Jurkat, Clone E6-1 (cell line): ENCODE measurements at regions not wholly inside any gene's neighbourhood (a gene's known extent, or its start where the extent isn't known, plus 50 kb on each side); places are given as distances from the start of the nearest gene placed in this dataset.

Source experiments
- DNase-seq: peaks from one replicate; pipeline ENCODE4 v3.0.0-alpha.2; 2011; ENCODE audit warnings: low read depth, low spot score
- H3K4me3 ChIP-seq: 2 replicates; pipeline ENCODE4 v1.5.1; 2011; ENCODE audit warnings: mild to moderate bottlenecking, low read length, control low read depth, moderate library complexity

GRCh38 chr3:117442566-117442965, 733.0 kb downstream of the TUSC7 start:
- DNase-seq = no peak
- H3K4me3 ChIP-seq = no peak overlapping the region

- no peak for DNase-seq
- no peak overlapping the region for H3K4me3 ChIP-seq
These were observed 733.4 kb downstream of the TUSC7 start for GRCh38 chr3:117443014-117443413.

GRCh38 chr3:117444175-117444574, 734.6 kb downstream of the TUSC7 start:
- no peak for DNase-seq
- no peak overlapping the region for H3K4me3 ChIP-seq

GRCh38 chr3:117447419-117447818, 737.8 kb downstream of the TUSC7 start:
- no peak overlapping the region for H3K4me3 ChIP-seq
- no peak for DNase-seq

GRCh38 chr3:117450026-117450425, 740.4 kb downstream of the TUSC7 start:
- H3K4me3 ChIP-seq = no peak overlapping the region
- DNase-seq = no peak

- DNase-seq = peak; percentile 35
These were observed 744.7 kb downstream of the TUSC7 start for GRCh38 chr3:117454254-117454653.

GRCh38 chr3:117454908-117455307, 745.3 kb downstream of the TUSC7 start:
- DNase-seq = no peak
- H3K4me3 ChIP-seq = no peak overlapping the region

More at GRCh38 chr3:117454254-117454653, 744.7 kb downstream of the TUSC7 start:
- H3K4me3 ChIP-seq = no peak overlapping the region

- no peak for DNase-seq
- no peak overlapping the region for H3K4me3 ChIP-seq
These were observed 746.2 kb downstream of the TUSC7 start for GRCh38 chr3:117455782-117456181.

- H3K4me3 ChIP-seq = no peak overlapping the region
- DNase-seq = no peak
These were observed 753.9 kb downstream of the TUSC7 start for GRCh38 chr3:117463276-117464115.

- DNase-seq = no peak
- no peak overlapping the region for H3K4me3 ChIP-seq
These were observed 762.3 kb downstream of the TUSC7 start for GRCh38 chr3:117471831-117472230.

- no peak for DNase-seq
- no peak overlapping the region for H3K4me3 ChIP-seq
These were observed 764.5 kb downstream of the TUSC7 start for GRCh38 chr3:117473981-117474538.

- H3K4me3 ChIP-seq = no peak overlapping the region
- no peak for DNase-seq
These were observed 767.0 kb downstream of the TUSC7 start for GRCh38 chr3:117476572-117476971.

- H3K4me3 ChIP-seq = no peak overlapping the region
- DNase-seq = no peak
These were observed 767.7 kb downstream of the TUSC7 start for GRCh38 chr3:117477214-117477755.

GRCh38 chr3:117479095-117479494, 769.5 kb downstream of the TUSC7 start:
- DNase-seq = no peak
- no peak overlapping the region for H3K4me3 ChIP-seq

- H3K4me3 ChIP-seq = no peak overlapping the region
- DNase-seq = no peak
These were observed 770.9 kb downstream of the TUSC7 start for GRCh38 chr3:117480525-117480924.

- DNase-seq = no peak
- no peak overlapping the region for H3K4me3 ChIP-seq
These were observed 771.4 kb downstream of the TUSC7 start for GRCh38 chr3:117480972-117481371.

GRCh38 chr3:117483839-117484238, 774.3 kb downstream of the TUSC7 start:
- no peak for DNase-seq
- no peak overlapping the region for H3K4me3 ChIP-seq

GRCh38 chr3:117485841-117486240, 776.3 kb downstream of the TUSC7 start:
- DNase-seq = no peak
- H3K4me3 ChIP-seq = no peak overlapping the region

- no peak for DNase-seq
- no peak overlapping the region for H3K4me3 ChIP-seq
These were observed 777.4 kb downstream of the TUSC7 start for GRCh38 chr3:117486719-117487716.
